Astrocyte (in vitro differentiated cells and primary cell): ENCODE measurements at regions not wholly inside any gene's neighbourhood (a gene's known extent, or its start where the extent isn't known, plus 50 kb on each side); places are given as distances from the start of the nearest gene placed in this dataset.

Experiments used
- DNase-seq: peaks from one replicate; pipeline ENCODE4 v3.0.0-alpha.2; 2010; ENCODE audit warnings: low read depth
- FAIRE-seq: peaks from 2 replicates; lab custom pipeline; 2011; peaks lifted over from hg19 to GRCh38; lab: Jason Lieb, UNC
- H2AFZ ChIP-seq: 2 replicates; pipeline ENCODE4 v1.6.0; 2012; ENCODE audit warnings: low read depth, low read length, inconsistent platforms
- H3K27ac ChIP-seq: 2 replicates; pipeline ENCODE4 v1.5.1; 2011; ENCODE audit warnings: low read depth, low read length, inconsistent platforms
- H3K27me3 ChIP-seq: 2 replicates; pipeline ENCODE4 v1.6.0; 2011; ENCODE audit warnings: low read length, inconsistent platforms; ENCODE audit not compliant: insufficient read depth
- H3K36me3 ChIP-seq: 2 replicates; pipeline ENCODE4 v1.5.1; 2011; ENCODE audit warnings: low read length, inconsistent platforms; ENCODE audit not compliant: insufficient read depth
- H3K4me1 ChIP-seq: 2 replicates; pipeline ENCODE4 v1.5.1; 2011; ENCODE audit warnings: low read length, inconsistent platforms; ENCODE audit not compliant: insufficient read depth
- H3K4me2 ChIP-seq: 2 replicates; pipeline ENCODE4 v1.6.0; 2012; ENCODE audit warnings: low read length, inconsistent platforms
- H3K4me3 ChIP-seq: 2 replicates; pipeline ENCODE4 v1.5.1; 2011; ENCODE audit warnings: low read depth, mild to moderate bottlenecking, low read length, inconsistent platforms; ENCODE audit not compliant: insufficient read depth
- H3K79me2 ChIP-seq: 2 replicates; pipeline ENCODE4 v1.6.0; 2012; ENCODE audit warnings: mild to moderate bottlenecking, low read length, inconsistent platforms; ENCODE audit not compliant: insufficient read depth
- H3K9ac ChIP-seq: 2 replicates; pipeline ENCODE4 v1.6.0; 2012; ENCODE audit warnings: mild to moderate bottlenecking, low read length, inconsistent platforms
- H3K9me3 ChIP-seq: 2 replicates; pipeline ENCODE4 v1.5.1; 2012; ENCODE audit warnings: low read depth, mild to moderate bottlenecking, low read length, inconsistent platforms; ENCODE audit not compliant: insufficient read depth
- H4K20me1 ChIP-seq: 2 replicates; pipeline ENCODE4 v1.6.0; 2012; ENCODE audit warnings: low read length, inconsistent platforms; ENCODE audit not compliant: insufficient read depth
- H3K27ac Mint-ChIP-seq: one replicate; pipeline ENCODE4 v1.8.0; 2021; ENCODE audit warnings: mild to moderate bottlenecking, mixed read lengths; ENCODE audit not compliant: unreplicated experiment
- H3K27me3 Mint-ChIP-seq: one replicate; pipeline ENCODE4 v1.8.0; 2021; ENCODE audit warnings: low read depth, mixed read lengths; ENCODE audit not compliant: unreplicated experiment
- H3K36me3 Mint-ChIP-seq: one replicate; pipeline ENCODE4 v1.8.0; 2021; ENCODE audit warnings: low read depth, mixed read lengths; ENCODE audit not compliant: unreplicated experiment
- H3K4me1 Mint-ChIP-seq: one replicate; pipeline ENCODE4 v1.8.0; 2021; ENCODE audit warnings: low read depth, mixed read lengths; ENCODE audit not compliant: unreplicated experiment
- H3K4me3 Mint-ChIP-seq: one replicate; pipeline ENCODE4 v1.8.0; 2021; ENCODE audit warnings: mild to moderate bottlenecking, moderate library complexity, mixed read lengths; ENCODE audit not compliant: unreplicated experiment
- H3K9me3 Mint-ChIP-seq: one replicate; pipeline ENCODE4 v1.8.0; 2021; ENCODE audit warnings: mild to moderate bottlenecking, mixed read lengths; ENCODE audit not compliant: unreplicated experiment
- CTCF ChIP-seq: IDR thresholded peaks from 2 replicates; pipeline ENCODE4 v1.5.1; 2011; ENCODE audit warnings: low read depth, mild to moderate bottlenecking, inconsistent platforms, low read length, moderate library complexity; ENCODE audit not compliant: insufficient read depth
- EZH2 ChIP-seq: IDR thresholded peaks from 2 replicates; pipeline ENCODE4 v1.6.1; 2012; ENCODE audit warnings: mild to moderate bottlenecking, low read length, inconsistent platforms; ENCODE audit not compliant: insufficient read depth

GRCh38 chr1:14180738-14181137, 417.7 kb upstream of the KAZN start:
- DNase-seq (no peak), FAIRE-seq (no peak)
- H4K20me1 ChIP-seq = no peaks in the 10 kb centered on the region
- Mint-ChIP-seq H3K27ac (no peak overlapping the region), H3K9me3 (peaks cover 3% of the 10 kb centered on the region), H3K27me3 (peaks cover 4% of the 10 kb centered on the region), H3K4me1 (peaks cover 10% of the 10 kb centered on the region), H3K36me3 (no peaks in the 10 kb centered on the region), H3K4me3 (no peak overlapping the region)
- TF ChIP-seq EZH2 (no peak), CTCF (no peak)
- H3K9me3 ChIP-seq = no peaks in the 10 kb centered on the region
- no peak overlapping the region for H3K4me3 ChIP-seq
- H3K9ac ChIP-seq = no peak overlapping the region
- no peaks in the 10 kb centered on the region for H3K36me3 ChIP-seq
- no peaks in the 10 kb centered on the region for H3K4me1 ChIP-seq
- H3K27me3 ChIP-seq = peaks cover 5% of the 10 kb centered on the region
- H3K4me2 ChIP-seq = peak overlapping the region; percentile 39
- no peak overlapping the region for H3K27ac ChIP-seq
- H3K79me2 ChIP-seq = no peaks in the 10 kb centered on the region
- H2AFZ ChIP-seq = no peak overlapping the region

GRCh38 chr1:14181191-14181795, 417.2 kb upstream of the KAZN start:
- no peak overlapping the region for H3K27ac ChIP-seq
- no peaks in the 10 kb centered on the region for H3K36me3 ChIP-seq
- Mint-ChIP-seq H3K4me1 (peaks cover 10% of the 10 kb centered on the region), H3K36me3 (no peaks in the 10 kb centered on the region), H3K9me3 (peaks cover 3% of the 10 kb centered on the region), H3K4me3 (no peak overlapping the region), H3K27me3 (peaks cover 6% of the 10 kb centered on the region), H3K27ac (no peak overlapping the region)
- no peaks in the 10 kb centered on the region for H3K9me3 ChIP-seq
- no peak overlapping the region for H3K9ac ChIP-seq
- H3K4me2 ChIP-seq = peak overlapping the region; percentile 39
- no peak overlapping the region for H3K4me3 ChIP-seq
- H3K27me3 ChIP-seq = peaks cover 5% of the 10 kb centered on the region
- no peaks in the 10 kb centered on the region for H3K79me2 ChIP-seq
- H3K4me1 ChIP-seq = no peaks in the 10 kb centered on the region
- no peak overlapping the region for H2AFZ ChIP-seq
- no peaks in the 10 kb centered on the region for H4K20me1 ChIP-seq
- FAIRE-seq (no peak), DNase-seq (peak; percentile 30)
- TF ChIP-seq CTCF (no peak), EZH2 (no peak)

GRCh38 chr1:14182856-14183255, 415.6 kb upstream of the KAZN start:
- no peak overlapping the region for H3K27ac Mint-ChIP-seq
- DNase-seq (no peak), FAIRE-seq (no peak)
- peaks cover 6% of the 10 kb centered on the region for H3K27me3 Mint-ChIP-seq
- no peaks in the 10 kb centered on the region for H3K4me1 ChIP-seq
- no peaks in the 10 kb centered on the region for H4K20me1 ChIP-seq
- peaks cover 5% of the 10 kb centered on the region for H3K27me3 ChIP-seq
- no peak overlapping the region for H3K4me3 ChIP-seq
- no peak overlapping the region for H3K4me3 Mint-ChIP-seq
- H3K9me3 ChIP-seq = no peaks in the 10 kb centered on the region
- H3K79me2 ChIP-seq = no peaks in the 10 kb centered on the region
- TF ChIP-seq EZH2 (no peak), CTCF (no peak)
- H2AFZ ChIP-seq = no peak overlapping the region
- peaks cover 5% of the 10 kb centered on the region for H3K9me3 Mint-ChIP-seq
- H3K27ac ChIP-seq = no peak overlapping the region
- H3K36me3 ChIP-seq = no peaks in the 10 kb centered on the region
- no peak overlapping the region for H3K9ac ChIP-seq
- H3K4me2 ChIP-seq = no peak overlapping the region
- H3K4me1 Mint-ChIP-seq = peaks cover 10% of the 10 kb centered on the region
- no peaks in the 10 kb centered on the region for H3K36me3 Mint-ChIP-seq
